ENCODE measurements at regions not wholly inside any gene's neighbourhood (a gene's known extent, or its start where the extent isn't known, plus 50 kb on each side); places are given as distances from the start of the nearest gene placed in this dataset.

DNA sequence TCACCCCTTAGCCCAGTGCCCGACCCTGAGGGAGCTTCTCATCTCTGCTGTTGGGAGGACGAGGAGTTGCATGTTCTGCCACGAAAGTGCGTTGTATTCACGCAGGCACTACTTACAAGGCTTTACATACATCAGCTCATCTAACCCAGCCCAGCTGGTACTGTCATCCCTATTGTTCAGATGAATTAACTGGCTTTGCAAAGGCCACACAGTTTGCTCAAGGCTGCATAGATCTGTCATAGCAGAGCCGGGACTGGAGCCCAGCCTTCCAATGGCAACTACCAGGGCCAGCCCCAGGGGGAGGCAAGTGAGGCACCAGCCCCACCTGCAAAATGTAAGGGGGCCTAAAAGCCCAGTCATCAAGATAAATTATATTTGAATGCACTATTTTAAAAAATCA lies 257.6 kb downstream of the NFATC2 start:
- TF ChIP-seq, protein P1, sequence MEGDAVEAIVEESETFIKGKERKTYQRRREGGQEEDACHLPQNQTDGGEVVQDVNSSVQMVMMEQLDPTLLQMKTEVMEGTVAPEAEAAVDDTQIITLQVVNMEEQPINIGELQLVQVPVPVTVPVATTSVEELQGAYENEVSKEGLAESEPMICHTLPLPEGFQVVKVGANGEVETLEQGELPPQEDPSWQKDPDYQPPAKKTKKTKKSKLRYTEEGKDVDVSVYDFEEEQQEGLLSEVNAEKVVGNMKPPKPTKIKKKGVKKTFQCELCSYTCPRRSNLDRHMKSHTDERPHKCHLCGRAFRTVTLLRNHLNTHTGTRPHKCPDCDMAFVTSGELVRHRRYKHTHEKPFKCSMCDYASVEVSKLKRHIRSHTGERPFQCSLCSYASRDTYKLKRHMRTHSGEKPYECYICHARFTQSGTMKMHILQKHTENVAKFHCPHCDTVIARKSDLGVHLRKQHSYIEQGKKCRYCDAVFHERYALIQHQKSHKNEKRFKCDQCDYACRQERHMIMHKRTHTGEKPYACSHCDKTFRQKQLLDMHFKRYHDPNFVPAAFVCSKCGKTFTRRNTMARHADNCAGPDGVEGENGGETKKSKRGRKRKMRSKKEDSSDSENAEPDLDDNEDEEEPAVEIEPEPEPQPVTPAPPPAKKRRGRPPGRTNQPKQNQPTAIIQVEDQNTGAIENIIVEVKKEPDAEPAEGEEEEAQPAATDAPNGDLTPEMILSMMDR (IDR thresholded peaks at IDR 0.05): no peak
- no peak for TF ChIP-seq POLR2A (IDR thresholded peaks at IDR 0.05)
